GM21526 (cell line): ENCODE measurements at regions not wholly inside any gene's neighbourhood (a gene's known extent, or its start where the extent isn't known, plus 50 kb on each side); places are given as distances from the start of the nearest gene placed in this dataset.
"Not testable (repeated sequence)": the region's sequence is repeated elsewhere in the genome, so short reads cannot be mapped to it uniquely, and the experiment has no call there.

Source experiments
- ATAC-seq: cut with Tn5 transposase; IDR thresholded peaks from one replicate; pipeline ENCODE4 v1.9.1; 2021; ENCODE audit warnings: moderate library complexity; ENCODE audit not compliant: unreplicated experiment, low FRiP score

- ATAC-seq, result no peak
Measured at GRCh38 chr13:70222926-70223325, 114.7 kb upstream of the KLHL1 start.

DNA sequence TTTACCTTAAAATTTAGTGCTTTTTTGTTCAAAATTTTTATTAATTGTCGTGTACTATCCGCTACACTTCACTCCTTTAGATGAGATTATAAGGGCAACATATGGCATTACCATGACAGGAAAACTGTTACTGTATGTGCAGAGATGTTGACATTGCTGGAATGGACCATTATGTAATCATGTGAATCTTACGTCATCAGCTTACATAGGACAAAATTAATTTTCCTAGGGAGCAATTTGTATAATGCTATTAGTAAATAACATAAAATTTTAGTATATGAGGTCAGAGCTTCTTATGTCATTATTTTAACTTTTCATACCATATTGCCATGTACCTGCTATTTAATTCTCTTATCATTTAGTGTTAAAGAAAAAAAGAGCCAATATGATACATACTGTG is 110.4 kb upstream of the KLHL1 start:
- no peak for ATAC-seq

- not testable (repeated sequence) for ATAC-seq
Measured at GRCh38 chr13:70208968-70209367, 100.7 kb upstream of the KLHL1 start.

DNA sequence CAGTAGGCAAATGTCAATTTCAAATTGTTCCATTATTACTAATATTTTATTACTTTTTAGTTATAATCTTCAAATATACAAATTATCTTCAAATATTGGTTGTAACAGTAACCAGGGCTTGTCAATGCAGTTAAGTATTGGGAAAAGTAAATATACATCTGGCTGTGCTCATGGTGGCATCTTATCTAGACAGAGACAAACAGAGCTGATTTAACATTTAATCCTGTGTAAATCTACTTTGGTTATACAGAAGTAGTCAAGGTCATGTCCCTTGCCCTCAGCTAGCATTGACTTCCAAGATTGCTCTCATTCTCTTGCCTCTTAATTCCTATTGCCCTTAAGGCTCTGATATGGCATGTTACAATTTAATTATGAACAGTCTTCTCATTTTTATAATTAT is 98.4 kb upstream of the KLHL1 start:
- no peak for ATAC-seq

DNA sequence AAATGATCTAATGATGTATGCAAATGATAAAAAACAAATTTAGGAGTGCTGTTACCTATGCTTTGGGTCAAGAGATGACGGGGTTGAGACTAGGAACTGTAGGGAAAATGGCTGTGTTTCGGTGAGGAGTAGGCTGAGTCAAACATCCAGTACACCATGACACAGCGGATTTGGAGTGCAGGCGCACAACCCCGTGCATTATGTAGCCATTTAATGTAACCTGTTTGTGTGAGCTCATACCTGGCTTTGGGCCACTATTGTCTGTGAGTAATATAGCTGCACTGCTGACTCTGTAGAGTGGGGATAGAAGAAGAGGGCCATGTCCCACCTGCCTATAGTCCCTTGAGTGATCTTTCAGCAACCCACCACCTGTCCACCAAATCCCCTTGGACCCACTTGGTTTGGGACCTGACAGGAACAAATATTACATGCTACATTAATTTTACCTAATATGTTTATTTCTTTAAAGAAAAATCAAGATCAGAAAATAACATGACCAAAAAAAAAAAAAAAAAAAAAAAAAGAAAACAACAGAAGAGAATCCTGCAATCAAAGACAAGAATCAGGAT is 95.5 kb upstream of the KLHL1 start:
- no peak for ATAC-seq

GRCh38 chr13:70191034-70191433 is 82.8 kb upstream of the KLHL1 start:
- no peak for ATAC-seq

GRCh38 chr13:70189981-70190380 is 81.7 kb upstream of the KLHL1 start:
- no peak for ATAC-seq

- no peak for ATAC-seq
Measured at GRCh38 chr13:70188567-70188966, 80.3 kb upstream of the KLHL1 start.

DNA sequence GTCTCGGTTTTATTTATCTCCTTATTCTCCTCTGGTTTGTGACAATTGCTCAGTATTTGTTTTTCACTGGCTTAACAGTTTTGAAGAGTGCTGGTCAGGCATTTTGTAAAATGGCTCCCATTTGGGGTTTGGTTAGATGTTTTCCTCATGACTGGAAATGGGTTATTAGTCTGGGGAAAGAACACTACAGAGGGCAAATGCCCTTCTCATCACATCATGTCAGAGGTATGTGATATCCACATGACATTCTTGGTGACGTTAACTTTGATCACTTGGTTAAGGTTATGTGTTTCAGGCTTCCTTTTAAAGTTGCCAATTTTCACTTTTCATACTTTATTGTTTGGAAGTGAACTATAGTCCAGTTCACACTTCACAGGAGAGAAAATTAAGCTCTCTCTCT is 74.8 kb upstream of the KLHL1 start:
- ATAC-seq, result no peak
